ENCODE measurements at regions not wholly inside any gene's neighbourhood (a gene's known extent, or its start where the extent isn't known, plus 50 kb on each side); places are given as distances from the start of the nearest gene placed in this dataset.

- FAIRE-seq: no peak
- TF ChIP-seq CTCF (IDR thresholded peaks at IDR 0.05; ENCODE audit: insufficient read depth, low read length, severe bottlenecking): no peak
- no peaks in the 10 kb centered on the region for H3K36me3 ChIP-seq (ENCODE audit: control insufficient read depth, insufficient read depth, low read length)
- no peak overlapping the region for H3K4me3 ChIP-seq (ENCODE audit: low read depth, low read length)
- H3K27me3 ChIP-seq (ENCODE audit: control insufficient read depth, insufficient read depth, low read length): no peaks in the 10 kb centered on the region
- DNase-seq (ENCODE audit: low read depth): no peak
These were observed 142.5 kb upstream of the SMAD1 start for GRCh38 chr4:145339075-145339725.

GRCh38 chr4:145338568-145338967 is 143.1 kb upstream of the SMAD1 start:
- TF ChIP-seq CTCF (IDR thresholded peaks at IDR 0.05; ENCODE audit: insufficient read depth, low read length, severe bottlenecking): no peak
- Histone ChIP-seq H3K36me3 (ENCODE audit: control insufficient read depth, insufficient read depth, low read length) (no peaks in the 10 kb centered on the region), H3K4me3 (ENCODE audit: low read depth, low read length) (no peak overlapping the region), H3K27me3 (ENCODE audit: control insufficient read depth, insufficient read depth, low read length) (no peaks in the 10 kb centered on the region)
- no peak for FAIRE-seq
- no peak for DNase-seq (ENCODE audit: low read depth)

GRCh38 chr4:145337391-145337790 is 144.3 kb upstream of the SMAD1 start:
- no peaks in the 10 kb centered on the region for H3K36me3 ChIP-seq (ENCODE audit: control insufficient read depth, insufficient read depth, low read length)
- FAIRE-seq (no peak), DNase-seq (ENCODE audit: low read depth) (no peak)
- H3K27me3 ChIP-seq (ENCODE audit: control insufficient read depth, insufficient read depth, low read length): no peaks in the 10 kb centered on the region
- H3K4me3 ChIP-seq (ENCODE audit: low read depth, low read length): no peak overlapping the region
- TF ChIP-seq CTCF (IDR thresholded peaks at IDR 0.05; ENCODE audit: insufficient read depth, low read length, severe bottlenecking): no peak

- H3K36me3 ChIP-seq (ENCODE audit: control insufficient read depth, insufficient read depth, low read length): no peaks in the 10 kb centered on the region
- FAIRE-seq (no peak), DNase-seq (ENCODE audit: low read depth) (no peak)
- no peak for TF ChIP-seq CTCF (IDR thresholded peaks at IDR 0.05; ENCODE audit: insufficient read depth, low read length, severe bottlenecking)
- no peaks in the 10 kb centered on the region for H3K27me3 ChIP-seq (ENCODE audit: control insufficient read depth, insufficient read depth, low read length)
- no peak overlapping the region for H3K4me3 ChIP-seq (ENCODE audit: low read depth, low read length)
These were observed 147.9 kb upstream of the SMAD1 start for GRCh38 chr4:145333786-145334185.

- H3K4me3 ChIP-seq (ENCODE audit: low read depth, low read length): no peak overlapping the region
- no peak for DNase-seq (ENCODE audit: low read depth)
- TF ChIP-seq CTCF (IDR thresholded peaks at IDR 0.05; ENCODE audit: insufficient read depth, low read length, severe bottlenecking): no peak
- no peaks in the 10 kb centered on the region for H3K36me3 ChIP-seq (ENCODE audit: control insufficient read depth, insufficient read depth, low read length)
- H3K27me3 ChIP-seq (ENCODE audit: control insufficient read depth, insufficient read depth, low read length): no peaks in the 10 kb centered on the region
- FAIRE-seq: no peak
These were observed 146.1 kb upstream of the OTUD4 start for GRCh38 chr4:145326491-145326890.

GRCh38 chr4:145324161-145324560 is 143.8 kb upstream of the OTUD4 start:
- DNase-seq (ENCODE audit: low read depth) (no peak), FAIRE-seq (no peak)
- H3K36me3 ChIP-seq (ENCODE audit: control insufficient read depth, insufficient read depth, low read length): no peaks in the 10 kb centered on the region
- TF ChIP-seq CTCF (IDR thresholded peaks at IDR 0.05; ENCODE audit: insufficient read depth, low read length, severe bottlenecking): no peak
- H3K4me3 ChIP-seq (ENCODE audit: low read depth, low read length): no peak overlapping the region
- H3K27me3 ChIP-seq (ENCODE audit: control insufficient read depth, insufficient read depth, low read length): no peaks in the 10 kb centered on the region
